Left hindlimb (tissue), 1 donor: ENCODE measurements at regions not wholly inside any gene's neighbourhood (a gene's known extent, or its start where the extent isn't known, plus 50 kb on each side); places are given as distances from the start of the nearest gene placed in this dataset.

Source experiments
- DNase-seq: peaks from one replicate; pipeline ENCODE4 v3.0.0-alpha.2; 2018

GRCh38 chr1:238061967-238062613 lies 171.4 kb upstream of the ZP4 start:
- no peak for DNase-seq

GRCh38 chr1:238060061-238060460 lies 169.3 kb upstream of the ZP4 start:
- DNase-seq, result no peak

- DNase-seq, result no peak
Measured at GRCh38 chr1:238052496-238053266, 162.0 kb upstream of the ZP4 start.

GRCh38 chr1:238029126-238029525 lies 138.4 kb upstream of the ZP4 start:
- DNase-seq, result no peak

- no peak for DNase-seq
Measured at GRCh38 chr1:238027366-238027765, 136.6 kb upstream of the ZP4 start.

- DNase-seq, result no peak
Measured at GRCh38 chr1:238023137-238023536, 132.4 kb upstream of the ZP4 start.

- DNase-seq, result no peak
Measured at GRCh38 chr1:238018214-238018613, 127.5 kb upstream of the ZP4 start.

GRCh38 chr1:238006779-238007178 lies 116.1 kb upstream of the ZP4 start:
- DNase-seq, result no peak

- DNase-seq, result no peak
Measured at GRCh38 chr1:238005116-238005515, 114.4 kb upstream of the ZP4 start.

- DNase-seq, result no peak
Measured at GRCh38 chr1:238001818-238002217, 111.1 kb upstream of the ZP4 start.

GRCh38 chr1:237999426-238000052 lies 108.8 kb upstream of the ZP4 start:
- no peak for DNase-seq

- DNase-seq, result no peak
Measured at GRCh38 chr1:237998581-237998980, 107.9 kb upstream of the ZP4 start.

- no peak for DNase-seq
Measured at GRCh38 chr1:237983496-237983895, 92.8 kb upstream of the ZP4 start.

GRCh38 chr1:237981223-237981622 lies 90.5 kb upstream of the ZP4 start:
- DNase-seq, result no peak

- DNase-seq, result no peak
Measured at GRCh38 chr1:237976331-237976730, 85.6 kb upstream of the ZP4 start.

- no peak for DNase-seq
Measured at GRCh38 chr1:237975903-237976302, 85.2 kb upstream of the ZP4 start.

GRCh38 chr1:237975376-237975775 lies 84.7 kb upstream of the ZP4 start:
- no peak for DNase-seq

GRCh38 chr1:237972186-237972585 lies 81.5 kb upstream of the ZP4 start:
- no peak for DNase-seq

GRCh38 chr1:237962985-237963384 lies 72.3 kb upstream of the ZP4 start:
- DNase-seq, result no peak

- DNase-seq, result no peak
Measured at GRCh38 chr1:237961754-237962153, 71.0 kb upstream of the ZP4 start.

GRCh38 chr1:237959838-237960237 lies 69.1 kb upstream of the ZP4 start:
- DNase-seq, result no peak

- DNase-seq, result no peak
Measured at GRCh38 chr1:237953238-237953637, 62.5 kb upstream of the ZP4 start.
